ENCODE measurements at regions not wholly inside any gene's neighbourhood (a gene's known extent, or its start where the extent isn't known, plus 50 kb on each side); places are given as distances from the start of the nearest gene placed in this dataset.

DNA sequence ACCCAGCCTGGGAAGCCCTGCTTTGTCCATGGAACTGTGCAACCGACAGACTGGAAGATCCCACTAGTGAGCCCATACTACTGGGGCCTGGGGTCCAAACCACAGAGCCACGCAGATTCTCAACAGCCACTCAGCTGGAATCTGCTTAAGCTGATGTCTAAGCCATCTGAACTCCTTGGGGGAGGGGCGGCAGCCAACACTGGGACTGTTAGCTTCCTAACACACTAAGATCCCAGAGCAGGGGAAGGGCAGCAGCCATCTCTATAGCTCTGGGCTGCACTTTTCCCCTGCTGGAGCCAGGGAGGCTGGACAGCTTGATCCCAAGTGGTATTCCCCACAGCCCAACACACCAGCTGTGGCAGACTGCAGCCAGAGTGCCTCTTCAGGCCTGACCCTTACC, 118.3 kb downstream of the RPRM start:
- TF ChIP-seq ZNF121 (CRISPR knock-in tag; IDR thresholded peaks at IDR 0.05) (no peak), RAD21 (CRISPR knock-in tag; IDR thresholded peaks at IDR 0.05) (no peak), RBFOX2 (IDR thresholded peaks at IDR 0.05; ENCODE audit: low read depth, low read length) (no peak), ZC3H13 (CRISPR knock-in tag; IDR thresholded peaks at IDR 0.05) (no peak), MED8 (CRISPR knock-in tag; IDR thresholded peaks at IDR 0.05; ENCODE audit: insufficient replicate concordance) (no peak), ZNF777 (CRISPR knock-in tag; IDR thresholded peaks at IDR 0.05) (no peak)

Measured in HepG2 (cell line).